Left ventricle myocardium superior (tissue), 1 donor: ENCODE measurements at regions not wholly inside any gene's neighbourhood (a gene's known extent, or its start where the extent isn't known, plus 50 kb on each side); places are given as distances from the start of the nearest gene placed in this dataset.
A peak's percentile ranks its signal among the peaks of the same experiment; 100 is the strongest.
"Not testable (repeated sequence)": the region's sequence is repeated elsewhere in the genome, so short reads cannot be mapped to it uniquely, and the experiment has no call there.

ENCODE experiments used
- ATAC-seq: fragments of 200-7000 bp; cut with Tn5 transposase; one replicate; pipeline ENCODE4 v1.9.1; 2020; ENCODE audit warnings: mild to moderate bottlenecking, moderate library complexity
- DNase-seq: peaks from one replicate; pipeline ENCODE4 v3.0.0-alpha.2; 2020
- intact Hi-C: fragments of 100-400 bp; cut with micrococcal nuclease; formaldehyde crosslinking; loops from one replicate; pipeline ENCODE4 v1.11.0; 2022
- donor health status: DM: no; HTN: yes; CAD: no; lungs with severe emphysema.

DNA sequence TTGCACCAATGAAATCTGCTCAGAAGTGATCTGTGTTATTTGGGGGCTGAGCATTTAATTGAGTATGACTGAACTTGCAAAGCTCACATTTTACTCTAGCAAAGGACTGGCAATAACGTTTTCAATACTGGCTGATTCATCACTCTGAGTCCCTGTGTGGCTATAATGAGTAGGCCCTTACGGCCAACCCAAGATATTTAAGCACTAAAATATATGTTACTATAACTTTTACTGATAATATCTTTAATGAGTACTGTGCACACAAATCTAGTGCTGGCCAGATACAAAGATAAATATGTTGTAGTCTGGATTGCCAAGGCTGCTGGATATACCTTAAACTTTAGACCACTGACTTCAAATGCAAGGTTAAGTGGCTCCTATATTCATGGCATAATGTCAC lies 436.4 kb upstream of the KCNMB2 start:
- ATAC-seq (no peak), DNase-seq (no peak)
- intact Hi-C loops, result no loop called here

DNA sequence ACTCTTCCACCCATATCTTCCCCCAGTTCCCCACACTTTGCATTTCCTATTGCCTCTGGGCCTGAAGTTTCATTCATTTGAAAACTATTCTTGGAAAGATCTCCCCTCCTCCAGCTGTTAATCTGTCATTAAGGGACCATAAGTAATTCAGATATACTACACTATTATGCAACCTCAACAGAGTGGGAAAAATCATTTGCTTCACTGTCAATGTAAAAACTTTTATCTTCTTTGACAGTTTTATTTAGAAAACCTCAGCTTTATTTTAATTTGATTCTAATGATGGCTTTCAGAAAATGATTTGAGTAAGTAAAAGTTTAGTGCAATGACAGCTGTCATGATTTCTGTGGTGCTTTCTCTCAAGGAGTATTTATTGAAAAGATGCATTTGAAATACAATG lies 435.3 kb upstream of the KCNMB2 start:
- DNase-seq (no peak), ATAC-seq (no peak)
- intact Hi-C loops, result no loop called here

DNA sequence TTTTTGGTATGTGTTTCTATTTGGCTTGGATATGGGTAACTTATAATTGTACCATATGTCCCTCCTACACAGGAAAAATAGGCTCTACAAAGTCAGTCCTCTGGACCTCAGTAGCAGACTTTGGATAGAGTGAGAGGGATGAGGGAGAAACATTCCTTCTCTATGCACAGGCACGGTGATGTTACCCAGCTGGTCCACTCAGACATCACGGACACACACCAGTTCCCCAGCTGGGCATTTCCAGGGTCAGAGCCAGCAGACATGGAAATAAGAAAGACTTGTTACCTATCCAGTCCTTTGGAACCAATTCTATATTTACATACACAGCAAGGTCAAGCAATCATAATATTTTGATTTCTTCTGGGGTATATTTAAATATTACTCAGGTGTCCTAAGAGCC lies 433.1 kb upstream of the KCNMB2 start:
- ATAC-seq (no peak), DNase-seq (no peak)
- intact Hi-C loops, result no loop called here

DNA sequence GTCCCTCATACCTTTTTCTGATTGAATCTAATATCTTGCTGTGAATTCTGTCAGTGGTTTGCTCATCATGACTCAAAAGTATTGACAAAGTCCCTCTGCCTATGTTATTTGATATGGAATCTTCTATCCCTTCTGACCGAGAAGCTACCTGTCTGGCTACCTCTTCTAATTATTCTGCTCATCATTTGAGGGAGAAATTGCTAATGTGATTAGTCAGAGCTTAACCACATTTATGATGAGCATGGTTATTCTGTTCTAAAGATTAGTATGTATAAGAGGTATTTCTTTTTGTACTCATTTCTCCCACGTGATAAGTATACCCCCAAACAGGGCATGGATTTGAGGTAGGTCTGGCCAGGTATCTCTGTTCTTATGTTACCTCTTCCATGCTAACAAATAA lies 428.4 kb upstream of the KCNMB2 start:
- intact Hi-C loops, result no loop called here
- ATAC-seq (no peak), DNase-seq (no peak)

DNA sequence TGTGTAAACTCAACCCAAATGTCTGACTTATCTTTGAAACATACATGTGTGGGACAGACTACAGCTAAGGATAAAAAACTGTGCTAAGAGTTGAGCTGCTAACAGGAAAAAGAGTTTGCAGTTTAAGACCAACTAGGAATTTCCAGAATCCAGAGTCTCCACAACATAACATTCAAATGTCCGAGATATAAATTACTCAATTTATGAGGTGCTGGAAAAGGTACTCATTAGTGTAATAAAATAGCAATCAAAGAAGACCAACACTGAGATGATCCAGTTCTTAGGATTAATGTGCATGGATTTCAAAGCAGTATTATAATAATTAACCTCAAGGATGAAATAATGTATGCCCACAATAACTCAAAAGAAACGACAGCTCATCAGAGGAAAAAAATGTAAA lies 426.5 kb upstream of the KCNMB2 start:
- intact Hi-C loops, result no loop called here
- ATAC-seq, result no peak
- no peak for DNase-seq

DNA sequence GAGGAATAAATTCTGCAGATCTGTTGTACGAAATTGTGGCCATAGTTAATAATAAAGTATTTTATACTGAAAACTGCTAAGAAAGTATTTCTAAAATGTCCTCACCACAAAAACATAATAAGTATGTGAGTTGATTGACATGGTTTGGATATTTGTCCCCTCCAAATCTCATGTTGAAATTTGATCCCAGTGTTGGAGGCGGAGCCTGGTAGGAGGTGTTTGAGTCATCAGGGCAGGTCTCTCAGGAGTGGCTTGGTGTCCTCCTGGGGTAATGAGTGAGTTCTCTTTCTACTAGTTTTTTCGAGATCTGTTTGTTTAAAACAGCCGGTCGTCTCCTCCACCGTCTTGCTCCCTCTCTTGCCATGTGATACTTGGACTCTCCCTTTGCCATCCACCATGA lies 424.1 kb upstream of the KCNMB2 start:
- intact Hi-C loops, result no loop called here
- ATAC-seq, result no peak
- no peak for DNase-seq

DNA sequence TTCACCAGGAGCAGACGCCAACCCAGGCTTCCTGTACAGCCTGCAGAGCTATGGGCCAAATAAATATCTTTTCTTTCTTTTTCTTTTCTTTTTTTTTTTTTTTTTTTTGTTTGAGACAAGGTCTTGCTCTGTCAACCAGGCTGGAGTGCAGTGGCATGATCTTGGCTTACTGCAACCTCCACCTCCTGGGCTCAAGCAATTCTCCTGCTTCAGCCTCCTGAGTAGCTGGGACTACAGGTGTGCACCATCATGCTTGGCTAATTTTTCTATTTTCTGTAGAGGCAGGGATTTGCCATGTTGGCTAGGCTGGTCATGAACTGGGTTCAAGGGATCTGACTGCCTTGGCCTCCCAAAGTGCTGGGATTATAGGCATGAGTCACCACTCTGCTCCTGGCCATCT lies 423.7 kb upstream of the KCNMB2 start:
- DNase-seq, ATAC-seq, intact Hi-C loops: not testable (repeated sequence)

DNA sequence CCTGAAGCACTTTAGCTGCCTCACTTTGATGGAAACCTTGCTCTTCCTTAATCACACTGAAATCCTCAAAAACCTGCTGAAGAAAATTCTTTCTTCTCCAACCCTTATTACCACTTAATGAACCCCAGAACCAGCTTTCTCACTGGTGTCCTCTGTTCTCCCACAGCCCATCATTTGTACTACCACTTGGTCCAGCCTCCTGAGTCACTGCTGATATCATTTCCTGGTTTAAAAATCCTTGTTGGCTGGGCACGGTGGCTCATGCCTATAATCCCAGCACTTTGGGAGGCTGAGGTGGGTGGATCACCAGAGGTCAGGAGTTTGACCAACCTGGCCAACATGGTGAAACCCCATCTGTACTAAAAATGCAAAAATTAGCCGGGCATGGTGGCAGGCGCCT lies 418.6 kb upstream of the KCNMB2 start:
- intact Hi-C loops, result no loop called here
- ATAC-seq (no peak), DNase-seq (no peak)

DNA sequence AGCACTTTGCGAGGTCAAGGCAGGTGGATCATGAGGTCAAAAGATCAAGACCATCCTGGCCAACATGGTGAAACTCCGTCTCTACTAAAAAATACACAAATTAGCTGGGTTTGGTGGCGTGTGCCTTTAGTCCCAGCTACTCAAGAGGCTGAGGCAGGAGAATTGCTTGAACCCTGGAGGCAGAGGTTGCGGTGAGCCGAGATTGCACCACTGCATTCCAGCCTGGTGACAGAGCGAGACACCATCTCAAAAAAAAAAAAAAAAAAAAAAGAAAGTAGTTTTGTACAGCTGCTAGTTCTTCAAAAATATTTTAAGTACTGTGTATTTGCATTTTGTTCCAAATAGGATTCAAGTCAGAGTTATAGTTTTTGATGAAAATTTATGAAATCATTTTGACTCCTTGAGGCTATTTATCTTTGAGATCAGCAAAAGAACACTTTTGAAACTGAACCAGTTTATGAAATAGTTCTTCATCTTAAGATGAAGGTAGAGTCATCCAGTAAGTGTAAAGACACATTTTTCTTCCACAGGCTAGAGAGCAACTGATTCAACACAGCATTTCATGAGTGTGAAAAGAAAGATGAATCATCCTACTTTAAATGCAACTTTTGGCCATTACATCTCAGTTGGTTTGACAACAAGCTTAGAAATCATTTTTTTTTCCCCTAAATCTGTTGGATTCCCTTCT lies 416.5 kb upstream of the KCNMB2 start:
- DNase-seq, intact Hi-C loops: not testable (repeated sequence)
- ATAC-seq, result peak; percentile 41

DNA sequence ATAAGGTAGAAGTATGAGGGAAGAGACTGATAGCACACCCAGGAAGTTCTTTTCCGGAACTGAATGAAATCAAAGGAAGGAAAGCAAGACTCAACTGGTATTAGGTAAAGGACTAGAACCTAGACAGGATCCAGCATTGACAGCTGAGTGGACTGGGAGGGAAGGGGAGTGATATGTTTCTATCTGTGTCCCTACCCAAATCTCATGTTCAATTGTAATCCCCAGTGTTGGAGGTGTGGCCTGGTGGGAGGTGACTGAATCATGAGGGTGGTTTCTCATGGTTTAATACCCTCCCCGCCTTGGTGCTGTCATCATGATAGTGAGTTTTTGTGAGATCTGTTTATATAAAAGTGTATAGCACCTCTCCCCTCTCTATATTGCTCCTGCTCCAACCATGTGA lies 415.9 kb upstream of the KCNMB2 start:
- DNase-seq (no peak), ATAC-seq (no peak)
- intact Hi-C loops, result no loop called here

DNA sequence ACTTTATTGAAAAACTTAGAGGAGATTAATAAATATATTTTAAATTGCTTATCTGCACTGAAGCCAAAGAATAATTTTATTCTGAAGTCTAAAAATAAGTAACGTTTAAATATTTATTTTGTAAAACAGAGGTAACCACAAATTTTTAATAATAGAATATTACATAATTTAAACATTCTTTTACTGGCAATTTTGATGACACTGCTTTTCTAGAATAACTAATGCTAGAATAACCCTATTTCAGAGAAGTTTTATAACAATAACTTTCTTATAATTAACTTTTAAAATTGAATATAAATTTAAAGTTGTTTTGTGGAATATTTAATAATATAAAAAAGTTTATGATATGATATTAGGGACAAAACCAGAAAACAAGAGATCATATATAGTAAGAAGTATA lies 409.6 kb upstream of the KCNMB2 start:
- intact Hi-C loops, result no loop called here
- ATAC-seq (no peak), DNase-seq (no peak)

DNA sequence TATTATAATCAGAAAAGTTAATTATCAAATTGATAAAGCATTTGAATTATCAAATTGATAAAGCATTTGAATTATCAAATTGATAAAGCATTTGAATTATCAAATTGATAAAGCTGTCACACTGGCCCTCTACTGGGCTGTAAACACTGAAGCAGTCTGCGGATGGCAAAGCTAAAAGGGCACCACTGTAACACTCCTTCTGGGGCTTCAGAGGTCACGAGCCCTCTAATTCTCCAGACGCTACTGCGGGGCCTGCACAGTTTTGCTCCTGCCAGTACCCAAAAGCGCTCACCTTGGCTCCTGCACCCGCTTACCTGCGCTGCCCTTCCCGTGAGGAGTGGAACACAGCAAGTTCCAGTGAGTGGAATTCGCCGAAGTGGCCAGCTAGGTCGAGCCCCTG lies 409.0 kb upstream of the KCNMB2 start:
- ATAC-seq, result no peak
- intact Hi-C loops, result no loop called here
- no peak for DNase-seq

DNA sequence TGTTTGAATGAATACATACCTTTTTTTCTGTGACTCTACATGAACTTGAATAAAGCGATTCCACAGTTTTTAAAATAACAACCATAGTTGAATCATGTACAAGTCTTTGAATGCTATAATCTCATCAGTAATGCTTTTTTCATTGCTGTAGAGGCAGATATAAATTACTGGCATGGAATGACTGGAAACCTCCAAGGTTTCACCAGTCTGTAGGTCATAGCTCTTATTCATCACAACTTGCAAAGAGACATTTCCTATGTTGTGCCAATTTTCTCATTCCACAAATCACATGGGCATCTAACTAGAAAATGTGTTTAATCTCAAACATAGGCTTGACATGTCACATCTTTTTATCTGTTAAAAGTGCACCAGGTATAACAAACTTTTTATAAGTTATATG lies 407.1 kb upstream of the KCNMB2 start:
- no peak for ATAC-seq
- intact Hi-C loops, result no loop called here
- no peak for DNase-seq

DNA sequence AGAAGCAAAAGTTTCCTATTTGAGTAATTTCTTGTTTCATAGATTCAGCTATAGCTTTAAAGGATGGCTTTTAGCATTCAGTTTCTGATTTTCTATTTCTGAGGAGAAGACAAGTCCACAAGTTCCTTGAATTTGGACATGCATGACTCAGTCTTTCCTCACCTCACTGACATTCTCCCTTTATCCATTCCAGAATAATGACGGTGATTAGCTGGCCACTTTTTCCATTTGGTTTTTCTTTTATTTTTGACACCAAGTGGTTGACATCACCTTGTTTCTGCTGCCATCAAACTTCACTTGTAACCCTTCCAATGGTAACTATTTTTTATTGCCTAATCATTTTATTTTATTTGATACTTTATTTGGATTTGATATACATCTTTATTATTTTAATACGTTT lies 404.4 kb upstream of the KCNMB2 start:
- intact Hi-C loops, result no loop called here
- DNase-seq, result no peak
- ATAC-seq, result no peak

DNA sequence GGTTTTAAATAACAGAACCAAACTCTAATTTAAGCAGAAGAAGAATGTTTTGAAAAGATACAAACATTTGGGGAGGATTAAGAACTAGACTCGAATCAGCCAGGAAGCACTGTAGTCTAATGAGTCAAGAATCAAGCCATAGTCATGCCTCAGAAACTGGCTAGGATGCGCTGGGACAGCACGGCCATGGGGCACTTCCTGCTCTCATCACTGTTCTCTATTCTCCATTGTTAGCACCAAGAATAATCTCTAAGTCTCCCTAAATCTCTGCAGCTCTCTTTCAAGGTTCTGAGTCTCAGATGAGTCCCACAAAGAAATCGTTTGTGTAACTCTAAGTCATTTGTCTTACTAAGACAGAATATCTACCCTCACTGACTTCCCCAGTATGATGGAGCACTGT lies 399.0 kb upstream of the KCNMB2 start:
- DNase-seq (no peak), ATAC-seq (no peak)
- intact Hi-C loops, result no loop called here

DNA sequence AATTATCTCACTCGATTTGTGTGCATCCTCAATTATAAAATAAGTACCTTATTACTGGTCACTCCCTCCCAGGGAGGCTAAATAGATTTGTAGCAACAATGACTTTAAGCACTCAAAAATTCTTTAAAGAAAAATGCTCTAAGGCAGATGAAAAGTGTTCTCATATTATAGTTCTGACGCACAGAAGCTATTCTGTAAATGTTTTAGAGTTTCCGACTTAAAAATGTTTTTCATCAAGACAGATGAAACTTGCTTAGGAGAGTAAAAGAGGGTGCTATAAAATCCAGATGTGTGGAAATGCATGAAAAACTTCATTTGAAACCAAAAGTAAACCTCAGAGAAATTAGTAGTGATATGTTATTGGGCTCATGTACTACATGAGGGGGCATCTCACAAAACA lies 398.4 kb upstream of the KCNMB2 start:
- DNase-seq, result no peak
- intact Hi-C loops, result no loop called here
- no peak for ATAC-seq

DNA sequence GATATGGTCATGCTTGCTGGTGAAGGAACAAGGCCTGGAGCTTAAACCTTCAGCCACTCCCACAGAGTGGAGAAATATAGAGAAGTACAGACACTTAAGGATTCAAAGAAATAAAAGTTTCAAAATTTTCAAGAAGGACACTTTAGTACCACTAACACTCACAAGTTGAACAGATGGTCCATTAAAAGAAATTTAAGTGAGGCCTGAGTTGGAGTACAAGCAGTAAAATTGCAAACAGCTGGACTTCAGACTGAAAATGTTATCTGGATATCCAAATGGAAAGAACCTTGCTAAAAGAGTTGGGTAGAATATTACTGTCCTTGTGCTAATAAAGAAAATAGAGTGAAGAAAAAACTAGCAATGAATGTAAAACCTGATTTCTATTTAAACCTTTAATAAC lies 397.1 kb upstream of the KCNMB2 start:
- DNase-seq (no peak), ATAC-seq (no peak)

DNA sequence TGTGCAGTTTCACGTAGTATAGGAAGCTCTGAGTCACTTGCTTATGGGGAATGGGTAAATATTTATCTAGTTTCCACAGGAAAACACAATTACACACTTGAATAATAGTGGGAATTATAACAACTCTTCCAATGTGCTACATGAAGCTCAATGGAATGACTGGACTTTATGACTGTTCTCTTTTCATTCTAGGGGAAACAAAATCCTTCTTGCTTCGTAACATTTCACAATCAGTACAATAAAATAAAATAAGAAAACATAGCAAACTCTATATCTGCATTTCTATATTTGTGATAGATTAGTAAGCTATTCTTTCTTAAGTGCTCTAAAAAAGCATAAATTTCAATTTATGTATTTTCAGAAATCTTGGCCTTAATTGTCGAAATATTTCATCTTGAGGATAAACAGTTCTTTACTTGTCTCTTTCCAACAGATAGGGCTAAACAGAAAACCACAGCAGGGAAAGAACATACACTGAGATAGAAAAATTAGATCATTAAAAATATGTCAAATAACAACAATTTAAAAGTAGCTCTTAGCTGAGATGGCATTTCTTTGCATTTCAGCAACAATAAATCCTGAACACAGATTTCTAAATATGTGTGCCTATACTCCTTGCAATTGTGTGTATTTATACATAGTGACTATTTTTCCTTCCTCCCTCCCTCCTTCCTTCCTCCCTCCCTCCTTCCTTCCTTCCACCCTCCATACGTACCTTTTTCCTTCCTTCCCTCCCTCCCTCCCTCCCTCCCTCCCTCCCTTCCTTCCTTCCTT lies 395.5 kb upstream of the KCNMB2 start:
- no peak for ATAC-seq
- intact Hi-C loops, result no loop called here
- DNase-seq, result no peak

More for the DNA sequence above, 397.1 kb upstream of the KCNMB2 start:
- intact Hi-C loops, result no loop called here

DNA sequence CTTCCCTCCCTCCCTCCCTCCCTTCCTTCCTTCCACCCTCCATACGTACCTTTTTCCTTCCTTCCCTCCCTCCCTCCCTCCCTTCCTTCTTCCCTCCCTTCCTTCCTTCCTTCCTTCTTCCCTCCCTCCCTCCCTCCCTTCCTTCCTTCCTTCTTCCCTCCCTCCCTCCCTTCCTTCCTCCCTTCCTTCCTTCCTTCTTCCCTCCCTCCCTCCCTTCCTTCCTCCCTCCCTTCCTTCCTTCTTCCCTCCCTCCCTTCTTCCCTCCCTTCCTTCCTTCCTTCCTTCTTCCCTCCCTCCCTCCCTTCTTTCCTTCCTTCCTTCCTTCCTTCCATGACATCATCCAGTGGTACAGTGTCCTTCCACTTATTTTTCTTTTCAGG lies 394.9 kb upstream of the KCNMB2 start:
- intact Hi-C loops, result not testable (repeated sequence)

DNA sequence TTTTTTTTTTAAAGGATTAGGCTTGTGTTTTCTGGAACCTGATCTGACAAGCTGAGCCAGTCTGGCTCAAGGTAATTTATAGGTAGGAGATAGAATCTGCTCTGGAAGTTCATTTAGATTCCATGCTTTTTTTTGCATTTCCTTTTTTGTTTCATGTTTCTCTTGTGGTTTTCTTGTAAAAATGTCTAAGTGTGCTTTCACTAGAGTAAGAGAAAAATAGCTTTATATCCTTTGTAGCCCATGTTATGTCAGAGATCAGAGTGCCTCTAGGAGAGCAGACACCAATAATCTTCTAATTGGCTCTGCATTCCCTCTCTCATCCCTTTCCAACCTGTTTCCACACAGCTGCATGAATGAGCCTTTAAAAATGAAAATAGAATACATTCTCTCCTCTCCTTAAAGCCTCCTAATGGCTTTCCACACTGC lies 389.8 kb upstream of the KCNMB2 start:
- ATAC-seq (no peak), DNase-seq (no peak)
- intact Hi-C loops, result no loop called here

More for the DNA sequence above, 394.9 kb upstream of the KCNMB2 start:
- not testable (repeated sequence) for ATAC-seq, DNase-seq

DNA sequence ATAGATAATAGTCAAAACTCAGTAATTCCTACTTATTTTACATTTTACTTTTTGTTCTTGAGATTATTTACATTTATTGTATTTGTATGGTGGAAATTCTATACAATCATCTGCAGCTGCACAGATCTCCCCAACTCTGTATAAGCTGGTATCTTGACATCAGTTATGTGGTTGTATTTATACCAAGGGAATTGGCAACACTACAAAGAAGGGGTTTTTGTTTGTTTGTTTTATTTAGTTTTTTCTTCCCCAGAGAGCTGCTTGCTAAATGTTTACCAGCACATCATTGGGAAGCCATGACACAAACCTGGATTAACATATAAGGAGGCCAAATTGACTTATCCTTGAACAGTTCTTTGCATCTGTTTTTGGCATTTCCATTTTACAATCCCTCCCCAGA lies 389.2 kb upstream of the KCNMB2 start:
- intact Hi-C loops, result no loop called here

More for the DNA sequence above, 389.2 kb upstream of the KCNMB2 start:
- ATAC-seq (no peak), DNase-seq (no peak)
